HCT116 (cell line): ENCODE measurements at regions not wholly inside any gene's neighbourhood (a gene's known extent, or its start where the extent isn't known, plus 50 kb on each side); places are given as distances from the start of the nearest gene placed in this dataset.

Experiments used
- ATAC-seq: fragments of 200-7000 bp; cut with Tn5 transposase; 2 replicates; pipeline ENCODE4 v1.9.1; 2020; ENCODE audit warnings: mild to moderate bottlenecking, moderate library complexity
- BruUV-seq: library from RNA; stranded (reverse); fragments of 400-500 nt; replicated peaks from 2 replicates; lab custom pipeline; 2021; lab: Mats Ljungman, UMichigan
- CTCF ChIA-PET: fragments of 300-600 bp; sonication (Branson Sonifier 250); formaldehyde crosslinking; loops from one replicate; lab custom pipeline; 2021; ENCODE audit warnings: antibody characterized with exemption; lab: Charles Lee
- POLR2A ChIA-PET: fragments of 300-600, 350-600 bp; sonication (Branson Sonifier 250); formaldehyde crosslinking; loops from one replicate; lab custom pipeline; 2021; ENCODE audit warnings: antibody characterized with exemption; lab: Charles Lee
- RAD21 ChIA-PET, 2 experiments: fragments of 300-600 bp; sonication (Branson Sonifier 250); formaldehyde crosslinking; loops; one replicate each; lab custom pipeline; 2023; ENCODE audit warnings: low total read pairs in 2 of 2; ENCODE audit not compliant: uncharacterized antibody in 2 of 2, unreplicated experiment in 2 of 2, low non-redundant PET in 1 of 2; lab: Charles Lee
- DNase-seq: peaks from one replicate; pipeline ENCODE4 v3.0.0-alpha.2; 2010; ENCODE audit warnings: low read depth, low spot score
- H2AFZ ChIP-seq: fragments of 200-600 bp; shearing (Covaris generic), sonication (generic); 2 replicates; pipeline ENCODE4 v1.6.1; 2017; ENCODE audit warnings: low read depth, mixed run types, mixed read lengths, antibody characterized with exemption, low read length; ENCODE audit not compliant: poor library complexity, severe bottlenecking
- H3K27ac ChIP-seq: 2 replicates; pipeline ENCODE4 v1.5.1; 2012; ENCODE audit warnings: low read depth, low read length
- H3K27me3 ChIP-seq: fragments of 200-600 bp; sonication (generic); 2 replicates; pipeline ENCODE4 v1.6.1; 2016; ENCODE audit warnings: mixed run types, low read length, mixed read lengths; ENCODE audit not compliant: insufficient read depth
- H3K36me3 ChIP-seq, 2 experiments: fragments of 200-500 bp in 1 of 2; fragments of 200-600 bp in 1 of 2; sonication (Bioruptor generic) in 1 of 2; sonication (generic) in 1 of 2; 2 replicates each; pipeline versions ENCODE4 v1.5.1 to v1.6.1; 2014 to 2016; ENCODE audit warnings: low read length in 2 of 2, inconsistent platforms in 1 of 2, mixed read lengths in 1 of 2, mixed run types in 1 of 2; ENCODE audit not compliant: insufficient read depth in 2 of 2, control insufficient read depth in 1 of 2
- H3K4me1 ChIP-seq, 2 experiments: fragments of 200-600 bp in 1 of 2; sonication (generic) in 1 of 2; 2 replicates each; pipeline versions ENCODE4 v1.5.1 to v1.6.1; 2012 to 2017; ENCODE audit warnings: low read length in 2 of 2, inconsistent platforms in 1 of 2, mild to moderate bottlenecking in 1 of 2, mixed read lengths in 1 of 2, mixed run types in 1 of 2, moderate library complexity in 1 of 2; ENCODE audit not compliant: insufficient read depth in 2 of 2, control insufficient read depth in 1 of 2
- H3K4me2 ChIP-seq: fragments of 200-600 bp; sonication (generic); 2 replicates; pipeline ENCODE4 v1.6.1; 2017; ENCODE audit warnings: mixed run types, low read length, mixed read lengths
- H3K4me3 ChIP-seq, 2 experiments: fragments of 200-600 bp in 1 of 2; sonication (generic) in 1 of 2; replicated peaks in 1 of 2; 2 replicates each; pipeline ENCODE4 v1.5.1; 2011 to 2016; ENCODE audit warnings: low read length in 2 of 2, control low read depth in 1 of 2, low read depth in 1 of 2, mild to moderate bottlenecking in 1 of 2, mixed read lengths in 1 of 2, mixed run types in 1 of 2
- H3K79me2 ChIP-seq: fragments of 200-600 bp; sonication (generic); 2 replicates; pipeline ENCODE4 v1.6.1; 2017; ENCODE audit warnings: mild to moderate bottlenecking, mixed run types, low read length, moderate library complexity, mixed read lengths; ENCODE audit not compliant: insufficient read depth
- H3K9ac ChIP-seq: fragments of 200-600 bp; sonication (generic); 2 replicates; pipeline ENCODE4 v1.6.1; 2016; ENCODE audit warnings: low read length, mixed read lengths
- H3K9me2 ChIP-seq: fragments of 200-600 bp; sonication (generic), shearing (Covaris generic); 2 replicates; pipeline ENCODE4 v1.6.1; 2017; ENCODE audit warnings: mixed run types, mild to moderate bottlenecking, moderate library complexity; ENCODE audit not compliant: insufficient read depth
- H3K9me3 ChIP-seq, 2 experiments: fragments of 200-500 bp in 1 of 2; fragments of 200-600 bp in 1 of 2; sonication (Bioruptor generic) in 1 of 2; sonication (generic) in 1 of 2; 2 replicates each; pipeline ENCODE4 v1.6.1; 2014 to 2017; ENCODE audit warnings: low read length in 2 of 2, mixed read lengths in 2 of 2, inconsistent platforms in 1 of 2, low read depth in 1 of 2, mild to moderate bottlenecking in 1 of 2, mixed run types in 1 of 2, moderate library complexity in 1 of 2; ENCODE audit not compliant: control insufficient read depth in 1 of 2, insufficient read depth in 1 of 2
- H4K20me1 ChIP-seq: fragments of 200-600 bp; sonication (generic), shearing (Covaris generic); 2 replicates; pipeline ENCODE4 v1.6.1; 2017; ENCODE audit warnings: mixed run types, mild to moderate bottlenecking, moderate library complexity; ENCODE audit not compliant: insufficient read depth
- CBX3 ChIP-seq: IDR thresholded peaks from 2 replicates; pipeline ENCODE4 v1.6.1; 2012; ENCODE audit warnings: low read depth
- EGR1 ChIP-seq: IDR thresholded peaks from 2 replicates; pipeline ENCODE4 v1.6.1; 2012; ENCODE audit warnings: low read depth
- EZH2 ChIP-seq: fragments of 200-600 bp; sonication (generic); IDR thresholded peaks from 2 replicates; pipeline ENCODE4 v1.6.1; 2017; ENCODE audit warnings: antibody characterized with exemption, mixed run types
- FOSL1 ChIP-seq: IDR thresholded peaks from 2 replicates; pipeline ENCODE4 v1.6.1; 2012; ENCODE audit warnings: low read depth
- JUND ChIP-seq: IDR thresholded peaks from 2 replicates; pipeline ENCODE4 v1.6.1; 2012
- SIN3A ChIP-seq: IDR thresholded peaks from 2 replicates; pipeline ENCODE4 v1.6.1; 2012; ENCODE audit warnings: low read depth
- SP1 ChIP-seq: IDR thresholded peaks from 2 replicates; pipeline ENCODE4 v1.6.1; 2012; ENCODE audit warnings: low read depth
- SRF ChIP-seq: IDR thresholded peaks from 2 replicates; pipeline ENCODE4 v1.6.1; 2012; ENCODE audit warnings: low read depth
- TCF7L2 ChIP-seq: IDR thresholded peaks from 2 replicates; pipeline ENCODE4 v1.7.0; 2011; ENCODE audit warnings: borderline replicate concordance, inconsistent platforms; ENCODE audit not compliant: insufficient read depth, insufficient read length; ENCODE audit errors: extremely low read depth
- YY1 ChIP-seq: IDR thresholded peaks from 2 replicates; pipeline ENCODE4 v1.6.1; 2011; ENCODE audit warnings: low read length, low read depth, moderate library complexity, mild to moderate bottlenecking; ENCODE audit not compliant: insufficient replicate concordance; ENCODE audit errors: extremely low read depth
- ZBTB33 ChIP-seq: IDR thresholded peaks from 2 replicates; pipeline ENCODE4 v1.6.1; 2011; ENCODE audit warnings: mild to moderate bottlenecking, low read length, moderate library complexity; ENCODE audit not compliant: insufficient replicate concordance; ENCODE audit errors: extremely low read depth
- ZFX ChIP-seq: fragments of 450-650 bp; IDR thresholded peaks from 2 replicates; pipeline ENCODE4 v1.6.1; 2017
- ZNF274 ChIP-seq: fragments of 200-500 bp; sonication (Bioruptor generic); IDR thresholded peaks from 2 replicates; pipeline ENCODE4 v1.6.1; 2014; ENCODE audit warnings: mild to moderate bottlenecking, low read depth, low read length, inconsistent platforms
- intact Hi-C: fragments of 100-400 bp; cut with micrococcal nuclease; formaldehyde crosslinking; loops from 2 replicates; pipeline ENCODE4 v1.10.0; 2022
- TF ChIP-seq, protein P1 (sequence below): IDR thresholded peaks from 2 replicates; pipeline ENCODE4 v1.6.1; 2012; ENCODE audit warnings: low read depth
- TF ChIP-seq, protein P2 (sequence below): IDR thresholded peaks from 2 replicates; pipeline ENCODE4 v1.6.1; 2012
- TF ChIP-seq, protein P3 (sequence below), 3 experiments: fragments of 200-600 bp in 1 of 3; sonication (generic) in 1 of 3; IDR thresholded peaks in 2 of 3; conservative IDR thresholded peaks in 1 of 3; 2 replicates each; pipeline ENCODE4 v1.5.1; 2012 to 2017; ENCODE audit warnings: low read depth in 2 of 3, low read length in 2 of 3, antibody characterized with exemption in 1 of 3, borderline replicate concordance in 1 of 3, control low read depth in 1 of 3, mild to moderate bottlenecking in 1 of 3, mixed read lengths in 1 of 3, mixed run types in 1 of 3, moderate library complexity in 1 of 3; ENCODE audit not compliant: insufficient read depth in 1 of 3

GRCh38 chr20:60331688-60332300 lies 373.6 kb downstream of the CDH26 start:
- Histone ChIP-seq H3K79me2 (no peaks in the 10 kb centered on the region), H3K27me3 (no peaks in the 10 kb centered on the region), H3K9ac (no peak overlapping the region), H3K4me1 (no peaks in the 10 kb centered on the region)
- RAD21 ChIA-PET, result no interaction called here
- no peak for TF ChIP-seq SP1
- no peak for TF ChIP-seq CBX3
- TF ChIP-seq, protein P1, sequence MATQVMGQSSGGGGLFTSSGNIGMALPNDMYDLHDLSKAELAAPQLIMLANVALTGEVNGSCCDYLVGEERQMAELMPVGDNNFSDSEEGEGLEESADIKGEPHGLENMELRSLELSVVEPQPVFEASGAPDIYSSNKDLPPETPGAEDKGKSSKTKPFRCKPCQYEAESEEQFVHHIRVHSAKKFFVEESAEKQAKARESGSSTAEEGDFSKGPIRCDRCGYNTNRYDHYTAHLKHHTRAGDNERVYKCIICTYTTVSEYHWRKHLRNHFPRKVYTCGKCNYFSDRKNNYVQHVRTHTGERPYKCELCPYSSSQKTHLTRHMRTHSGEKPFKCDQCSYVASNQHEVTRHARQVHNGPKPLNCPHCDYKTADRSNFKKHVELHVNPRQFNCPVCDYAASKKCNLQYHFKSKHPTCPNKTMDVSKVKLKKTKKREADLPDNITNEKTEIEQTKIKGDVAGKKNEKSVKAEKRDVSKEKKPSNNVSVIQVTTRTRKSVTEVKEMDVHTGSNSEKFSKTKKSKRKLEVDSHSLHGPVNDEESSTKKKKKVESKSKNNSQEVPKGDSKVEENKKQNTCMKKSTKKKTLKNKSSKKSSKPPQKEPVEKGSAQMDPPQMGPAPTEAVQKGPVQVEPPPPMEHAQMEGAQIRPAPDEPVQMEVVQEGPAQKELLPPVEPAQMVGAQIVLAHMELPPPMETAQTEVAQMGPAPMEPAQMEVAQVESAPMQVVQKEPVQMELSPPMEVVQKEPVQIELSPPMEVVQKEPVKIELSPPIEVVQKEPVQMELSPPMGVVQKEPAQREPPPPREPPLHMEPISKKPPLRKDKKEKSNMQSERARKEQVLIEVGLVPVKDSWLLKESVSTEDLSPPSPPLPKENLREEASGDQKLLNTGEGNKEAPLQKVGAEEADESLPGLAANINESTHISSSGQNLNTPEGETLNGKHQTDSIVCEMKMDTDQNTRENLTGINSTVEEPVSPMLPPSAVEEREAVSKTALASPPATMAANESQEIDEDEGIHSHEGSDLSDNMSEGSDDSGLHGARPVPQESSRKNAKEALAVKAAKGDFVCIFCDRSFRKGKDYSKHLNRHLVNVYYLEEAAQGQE, result no peak
- TF ChIP-seq, protein P2, sequence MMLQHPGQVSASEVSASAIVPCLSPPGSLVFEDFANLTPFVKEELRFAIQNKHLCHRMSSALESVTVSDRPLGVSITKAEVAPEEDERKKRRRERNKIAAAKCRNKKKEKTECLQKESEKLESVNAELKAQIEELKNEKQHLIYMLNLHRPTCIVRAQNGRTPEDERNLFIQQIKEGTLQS, result no peak
- TF ChIP-seq ZNF274, result no peak
- no peak for TF ChIP-seq JUND
- TF ChIP-seq ZFX, result no peak
- no peak for TF ChIP-seq EZH2
- TF ChIP-seq ZBTB33, result no peak
- TF ChIP-seq SRF, result no peak
- TF ChIP-seq EGR1, result no peak
- TF ChIP-seq SIN3A, result no peak
- no peak for TF ChIP-seq FOSL1
- TF ChIP-seq TCF7L2, result no peak
- TF ChIP-seq, protein P3, sequence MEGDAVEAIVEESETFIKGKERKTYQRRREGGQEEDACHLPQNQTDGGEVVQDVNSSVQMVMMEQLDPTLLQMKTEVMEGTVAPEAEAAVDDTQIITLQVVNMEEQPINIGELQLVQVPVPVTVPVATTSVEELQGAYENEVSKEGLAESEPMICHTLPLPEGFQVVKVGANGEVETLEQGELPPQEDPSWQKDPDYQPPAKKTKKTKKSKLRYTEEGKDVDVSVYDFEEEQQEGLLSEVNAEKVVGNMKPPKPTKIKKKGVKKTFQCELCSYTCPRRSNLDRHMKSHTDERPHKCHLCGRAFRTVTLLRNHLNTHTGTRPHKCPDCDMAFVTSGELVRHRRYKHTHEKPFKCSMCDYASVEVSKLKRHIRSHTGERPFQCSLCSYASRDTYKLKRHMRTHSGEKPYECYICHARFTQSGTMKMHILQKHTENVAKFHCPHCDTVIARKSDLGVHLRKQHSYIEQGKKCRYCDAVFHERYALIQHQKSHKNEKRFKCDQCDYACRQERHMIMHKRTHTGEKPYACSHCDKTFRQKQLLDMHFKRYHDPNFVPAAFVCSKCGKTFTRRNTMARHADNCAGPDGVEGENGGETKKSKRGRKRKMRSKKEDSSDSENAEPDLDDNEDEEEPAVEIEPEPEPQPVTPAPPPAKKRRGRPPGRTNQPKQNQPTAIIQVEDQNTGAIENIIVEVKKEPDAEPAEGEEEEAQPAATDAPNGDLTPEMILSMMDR (IDR thresholded peaks at IDR 0.05 in 2 of 3, conservative IDR thresholded peaks at IDR 0.05 in 1 of 3; ENCODE audit: borderline replicate concordance in 1 of 3, insufficient read depth in 1 of 3, low read depth in 2 of 3, low read length in 2 of 3), result no peak
- TF ChIP-seq YY1, result no peak
- TF ChIP-seq, all 23 proteins: peak for 0
- intact Hi-C loops, result no loop called here
- ATAC-seq (no peak), DNase-seq (no peak)
- Histone ChIP-seq H3K9me3 (peaks cover 8 to 23% of the 10 kb centered on the region in 2 experiments; a peak in 2 of 4 replicates), H3K4me3 (no peak overlapping the region), H3K9me2 (no peaks in the 10 kb centered on the region), H3K4me2 (no peak overlapping the region), H3K27ac (no peak overlapping the region), H2AFZ (no peak overlapping the region), H4K20me1 (no peaks in the 10 kb centered on the region), H3K36me3 (no peaks in the 10 kb centered on the region)
- POLR2A ChIA-PET, result no interaction called here
- BruUV-seq, result no TSS peak
- CTCF ChIA-PET, result no interaction called here
